Endodermal cell (in vitro differentiated cells): ENCODE measurements at regions not wholly inside any gene's neighbourhood (a gene's known extent, or its start where the extent isn't known, plus 50 kb on each side); places are given as distances from the start of the nearest gene placed in this dataset.

Source experiments
- DNase-seq: peaks from one replicate; pipeline ENCODE4 v3.0.0-alpha.2; 2017
- H3K27ac ChIP-seq: 2 replicates; pipeline ENCODE4 v1.5.1; 2013; ENCODE audit warnings: mild to moderate bottlenecking, low read depth, low read length, moderate library complexity
- H3K27me3 ChIP-seq: 2 replicates; pipeline ENCODE4 v1.6.1; 2013; ENCODE audit warnings: mild to moderate bottlenecking, low read length, moderate library complexity; ENCODE audit not compliant: insufficient read depth, control insufficient read depth, poor library complexity, severe bottlenecking
- H3K36me3 ChIP-seq: 2 replicates; pipeline ENCODE4 v1.7.0; 2013; ENCODE audit warnings: mild to moderate bottlenecking, low read length, moderate library complexity; ENCODE audit not compliant: control insufficient read depth, insufficient read depth
- H3K4me1 ChIP-seq: one replicate; pipeline ENCODE4 v1.7.0; 2013; ENCODE audit warnings: low read length; ENCODE audit not compliant: control insufficient read depth, insufficient read depth
- H3K4me3 ChIP-seq: 2 replicates; pipeline ENCODE4 v1.5.1; 2013; ENCODE audit warnings: mild to moderate bottlenecking, low read length, moderate library complexity
- H3K9ac ChIP-seq: 2 replicates; pipeline ENCODE4 v1.6.1; 2013; ENCODE audit warnings: mild to moderate bottlenecking, low read length, moderate library complexity; ENCODE audit not compliant: poor library complexity, severe bottlenecking; ENCODE audit errors: extremely low read depth
- H3K9me3 ChIP-seq: 2 replicates; pipeline ENCODE4 v1.6.1; 2013; ENCODE audit warnings: mild to moderate bottlenecking, low read length, moderate library complexity; ENCODE audit not compliant: control insufficient read depth
- H3K27ac Mint-ChIP-seq: 2 replicates; pipeline ENCODE4 v1.8.0; 2020; ENCODE audit warnings: mixed read lengths
- H3K27me3 Mint-ChIP-seq: 2 replicates; pipeline ENCODE4 v1.8.0; 2021; ENCODE audit warnings: mild to moderate bottlenecking, mixed read lengths; ENCODE audit not compliant: insufficient read depth
- H3K36me3 Mint-ChIP-seq: 2 replicates; pipeline ENCODE4 v1.8.0; 2020; ENCODE audit warnings: low read depth, mixed read lengths
- H3K4me1 Mint-ChIP-seq: 2 replicates; pipeline ENCODE4 v1.8.0; 2020; ENCODE audit warnings: mixed read lengths
- H3K4me3 Mint-ChIP-seq: 2 replicates; pipeline ENCODE4 v1.8.0; 2020; ENCODE audit warnings: mild to moderate bottlenecking, moderate library complexity, mixed read lengths
- H3K9me3 Mint-ChIP-seq: 2 replicates; pipeline ENCODE4 v1.8.0; 2020; ENCODE audit warnings: mild to moderate bottlenecking, mixed read lengths
- WGBS, 2 experiments: methylation state at CpG; one replicate each; pipeline versions ENCODE4 v1.1.5 to v1.1.7; 2013; ENCODE audit warnings: missing lambda C conversion rate in 2 of 2, mixed read lengths in 1 of 2; ENCODE audit not compliant: insufficient coverage in 1 of 2, insufficient read length in 1 of 2; 5-methylcytosine and 5-hydroxymethylcytosine counted together
- TF ChIP-seq, protein P1 (sequence below): fragments of 200-600 bp; sonication (generic); conservative IDR thresholded peaks from 2 replicates; pipeline ENCODE4 v1.5.0; 2021; ENCODE audit warnings: antibody characterized with exemption, mild to moderate bottlenecking

DNA sequence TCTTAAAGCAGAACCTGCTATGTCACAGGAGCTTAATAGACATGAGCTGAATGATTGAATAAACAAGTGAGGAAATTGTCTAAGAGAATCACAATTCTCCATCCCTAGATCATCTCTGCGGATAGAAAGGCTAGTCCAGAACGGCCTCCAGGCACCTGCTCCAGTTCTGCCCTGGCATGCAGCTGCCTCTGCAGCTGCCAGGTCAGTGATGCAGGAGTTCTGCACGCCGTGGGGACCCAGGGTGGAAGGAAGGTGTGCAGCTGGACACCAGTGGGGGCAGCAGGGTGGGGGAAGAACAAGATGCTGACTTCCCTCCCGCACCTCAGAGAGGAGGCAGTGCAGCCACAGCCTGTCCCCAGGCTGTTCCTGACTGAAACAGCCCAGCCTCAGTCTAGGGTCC, 192.1 kb upstream of the NCAM1 start:
- Mint-ChIP-seq H3K36me3 (no peaks in the 10 kb centered on the region), H3K9me3 (no peaks in the 10 kb centered on the region), H3K27me3 (no peaks in the 10 kb centered on the region), H3K27ac (no peak overlapping the region), H3K4me3 (no peak overlapping the region), H3K4me1 (peaks cover 4% of the 10 kb centered on the region)
- H3K27ac ChIP-seq, result no peak overlapping the region
- H3K9me3 ChIP-seq, result no peaks in the 10 kb centered on the region
- 92% methylated on average over 2 to 5 of the region's 5 CpGs for WGBS, 2 experiments
- TF ChIP-seq, protein P1, sequence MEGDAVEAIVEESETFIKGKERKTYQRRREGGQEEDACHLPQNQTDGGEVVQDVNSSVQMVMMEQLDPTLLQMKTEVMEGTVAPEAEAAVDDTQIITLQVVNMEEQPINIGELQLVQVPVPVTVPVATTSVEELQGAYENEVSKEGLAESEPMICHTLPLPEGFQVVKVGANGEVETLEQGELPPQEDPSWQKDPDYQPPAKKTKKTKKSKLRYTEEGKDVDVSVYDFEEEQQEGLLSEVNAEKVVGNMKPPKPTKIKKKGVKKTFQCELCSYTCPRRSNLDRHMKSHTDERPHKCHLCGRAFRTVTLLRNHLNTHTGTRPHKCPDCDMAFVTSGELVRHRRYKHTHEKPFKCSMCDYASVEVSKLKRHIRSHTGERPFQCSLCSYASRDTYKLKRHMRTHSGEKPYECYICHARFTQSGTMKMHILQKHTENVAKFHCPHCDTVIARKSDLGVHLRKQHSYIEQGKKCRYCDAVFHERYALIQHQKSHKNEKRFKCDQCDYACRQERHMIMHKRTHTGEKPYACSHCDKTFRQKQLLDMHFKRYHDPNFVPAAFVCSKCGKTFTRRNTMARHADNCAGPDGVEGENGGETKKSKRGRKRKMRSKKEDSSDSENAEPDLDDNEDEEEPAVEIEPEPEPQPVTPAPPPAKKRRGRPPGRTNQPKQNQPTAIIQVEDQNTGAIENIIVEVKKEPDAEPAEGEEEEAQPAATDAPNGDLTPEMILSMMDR, result no peak
- H3K9ac ChIP-seq, result no peak overlapping the region
- H3K36me3 ChIP-seq, result no peaks in the 10 kb centered on the region
- H3K27me3 ChIP-seq, result no peaks in the 10 kb centered on the region
- no peaks in the 10 kb centered on the region for H3K4me1 ChIP-seq
- DNase-seq, result no peak
- no peak overlapping the region for H3K4me3 ChIP-seq

DNA sequence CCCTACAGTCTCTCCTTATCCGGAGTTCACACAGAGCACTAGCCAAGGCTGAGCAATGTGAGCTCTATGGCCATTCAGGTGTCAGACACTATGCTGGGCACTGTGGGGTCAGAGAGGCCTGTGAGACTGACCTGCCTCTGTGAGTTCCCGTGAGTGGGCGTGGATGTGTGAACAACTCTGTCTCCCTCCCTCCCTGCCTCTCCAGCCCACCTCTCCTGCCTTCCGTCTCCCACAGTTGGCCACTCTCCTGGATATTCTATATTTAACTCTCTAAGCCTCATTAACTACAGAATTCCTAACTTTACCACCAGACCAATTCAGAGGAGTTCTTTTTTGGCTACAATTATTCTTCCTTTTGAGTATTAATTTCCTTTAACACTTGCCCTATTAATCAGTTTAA, 191.6 kb upstream of the NCAM1 start:
- H3K27me3 ChIP-seq, result no peaks in the 10 kb centered on the region
- no peaks in the 10 kb centered on the region for H3K9me3 Mint-ChIP-seq
- no peaks in the 10 kb centered on the region for H3K4me1 ChIP-seq
- no peaks in the 10 kb centered on the region for H3K36me3 ChIP-seq
- no peaks in the 10 kb centered on the region for H3K36me3 Mint-ChIP-seq
- WGBS, 2 experiments, result 78 to 90% methylated on average over 2 to 4 of the region's 4 CpGs
- DNase-seq, result no peak
- H3K27ac Mint-ChIP-seq, result no peak overlapping the region
- no peak overlapping the region for H3K27ac ChIP-seq
- H3K4me3 ChIP-seq, result no peak overlapping the region
- no peaks in the 10 kb centered on the region for H3K9me3 ChIP-seq
- no peaks in the 10 kb centered on the region for H3K27me3 Mint-ChIP-seq
- peaks cover 4% of the 10 kb centered on the region for H3K4me1 Mint-ChIP-seq
- TF ChIP-seq, protein P1, result no peak
- no peak overlapping the region for H3K9ac ChIP-seq
- no peak overlapping the region for H3K4me3 Mint-ChIP-seq

GRCh38 chr11:112770033-112770432, 191.2 kb upstream of the NCAM1 start:
- H3K36me3 ChIP-seq, result no peaks in the 10 kb centered on the region
- TF ChIP-seq, protein P1, result no peak
- no peaks in the 10 kb centered on the region for H3K27me3 ChIP-seq
- H3K9me3 ChIP-seq, result no peaks in the 10 kb centered on the region
- H3K27ac Mint-ChIP-seq, result no peak overlapping the region
- no peak for DNase-seq
- H3K4me1 ChIP-seq, result no peaks in the 10 kb centered on the region
- H3K4me3 Mint-ChIP-seq, result no peak overlapping the region
- WGBS, 2 experiments, result 79 to 85% methylated on average over 3 to 5 of the region's 5 CpGs
- no peak overlapping the region for H3K4me3 ChIP-seq
- H3K4me1 Mint-ChIP-seq, result peaks cover 4% of the 10 kb centered on the region
- no peaks in the 10 kb centered on the region for H3K36me3 Mint-ChIP-seq
- no peaks in the 10 kb centered on the region for H3K9me3 Mint-ChIP-seq
- H3K9ac ChIP-seq, result no peak overlapping the region
- no peaks in the 10 kb centered on the region for H3K27me3 Mint-ChIP-seq
- no peak overlapping the region for H3K27ac ChIP-seq
